ENCODE measurements at regions not wholly inside any gene's neighbourhood (a gene's known extent, or its start where the extent isn't known, plus 50 kb on each side); places are given as distances from the start of the nearest gene placed in this dataset.

- H3K9me3 ChIP-seq: no peaks in the 10 kb centered on the region
- in situ Hi-C loops (cut with MboI; ENCODE audit: low sequenced_read_pairs in 4 of 4) (no loop called here), intact Hi-C loops (cut with DNase I; ENCODE audit: low total_unique reads) (loop anchor here (5.0 to 10.0 kb wide), 2 partner anchors 174 to 531 kb away; partner anchors contain the start of gene NUS1)
- peaks cover 26 to 29% of the 10 kb centered on the region in 2 donors for H3K4me1 ChIP-seq
- H3K27ac ChIP-seq: peak overlapping the region in 2 of 4 donors; percentile 13 to 92
- no peaks in the 10 kb centered on the region for H3K27me3 ChIP-seq
- no peak overlapping the region for H3K4me3 ChIP-seq
- no peaks in the 10 kb centered on the region for H3K36me3 ChIP-seq
- no peak for ATAC-seq
- DNase-seq: no peak
- TF ChIP-seq, protein P1, sequence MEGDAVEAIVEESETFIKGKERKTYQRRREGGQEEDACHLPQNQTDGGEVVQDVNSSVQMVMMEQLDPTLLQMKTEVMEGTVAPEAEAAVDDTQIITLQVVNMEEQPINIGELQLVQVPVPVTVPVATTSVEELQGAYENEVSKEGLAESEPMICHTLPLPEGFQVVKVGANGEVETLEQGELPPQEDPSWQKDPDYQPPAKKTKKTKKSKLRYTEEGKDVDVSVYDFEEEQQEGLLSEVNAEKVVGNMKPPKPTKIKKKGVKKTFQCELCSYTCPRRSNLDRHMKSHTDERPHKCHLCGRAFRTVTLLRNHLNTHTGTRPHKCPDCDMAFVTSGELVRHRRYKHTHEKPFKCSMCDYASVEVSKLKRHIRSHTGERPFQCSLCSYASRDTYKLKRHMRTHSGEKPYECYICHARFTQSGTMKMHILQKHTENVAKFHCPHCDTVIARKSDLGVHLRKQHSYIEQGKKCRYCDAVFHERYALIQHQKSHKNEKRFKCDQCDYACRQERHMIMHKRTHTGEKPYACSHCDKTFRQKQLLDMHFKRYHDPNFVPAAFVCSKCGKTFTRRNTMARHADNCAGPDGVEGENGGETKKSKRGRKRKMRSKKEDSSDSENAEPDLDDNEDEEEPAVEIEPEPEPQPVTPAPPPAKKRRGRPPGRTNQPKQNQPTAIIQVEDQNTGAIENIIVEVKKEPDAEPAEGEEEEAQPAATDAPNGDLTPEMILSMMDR (IDR thresholded peaks at IDR 0.05 in 4 of 5, conservative IDR thresholded peaks at IDR 0.05 in 1 of 5): no peak
- TF ChIP-seq POLR2A (IDR thresholded peaks at IDR 0.05): no peak
These were observed 121.7 kb upstream of the VGLL2 start for GRCh38 chr6:117143647-117144046.

DNA sequence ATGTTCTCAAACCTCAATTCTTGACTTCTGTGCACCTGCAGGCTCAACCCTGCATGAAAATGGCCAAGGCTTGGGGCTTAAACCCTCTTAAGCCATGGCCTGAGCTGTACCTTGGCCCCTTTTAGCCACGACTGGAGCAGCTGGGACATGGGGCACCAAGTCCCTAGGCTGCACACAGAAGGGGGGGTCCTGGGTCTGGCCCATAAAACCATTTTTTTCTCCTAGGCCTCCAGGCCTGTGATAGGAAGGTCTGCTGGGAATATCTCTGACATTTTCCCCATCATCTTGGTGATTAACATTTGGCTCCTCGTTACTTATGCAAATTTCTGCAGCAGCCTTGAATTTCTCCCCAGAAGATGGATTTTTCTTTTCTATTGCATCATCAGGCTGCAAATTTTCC is 119.4 kb upstream of the VGLL2 start:
- intact Hi-C loops (cut with DNase I; ENCODE audit: low total_unique reads) (loop anchor here (10.0 kb wide), 1 partner anchor 529 kb away; the partner anchor contains the start of gene NUS1), in situ Hi-C loops (cut with MboI; ENCODE audit: low sequenced_read_pairs in 4 of 4) (no loop called here)
- TF ChIP-seq POLR2A (IDR thresholded peaks at IDR 0.05): no peak
- TF ChIP-seq, protein P1 (IDR thresholded peaks at IDR 0.05 in 4 of 5, conservative IDR thresholded peaks at IDR 0.05 in 1 of 5): no peak
- ATAC-seq (no peak), DNase-seq (no peak)
- no peak overlapping the region for H3K4me3 ChIP-seq
- H3K27me3 ChIP-seq: no peaks in the 10 kb centered on the region
- H3K9me3 ChIP-seq: no peaks in the 10 kb centered on the region
- H3K36me3 ChIP-seq: no peaks in the 10 kb centered on the region
- no peak overlapping the region for H3K27ac ChIP-seq
- peaks cover 14 to 16% of the 10 kb centered on the region in 2 donors for H3K4me1 ChIP-seq

- in situ Hi-C loops (cut with MboI; ENCODE audit: low sequenced_read_pairs in 4 of 4): no loop called here
- Histone ChIP-seq H3K9me3 (no peaks in the 10 kb centered on the region), H3K27ac (no peak overlapping the region), H3K4me1 (no peaks in the 10 kb centered on the region), H3K36me3 (no peaks in the 10 kb centered on the region), H3K4me3 (no peak overlapping the region), H3K27me3 (no peaks in the 10 kb centered on the region)
- ATAC-seq: no peak
- intact Hi-C loops (cut with DNase I; ENCODE audit: low total_unique reads): loop anchor here (10.0 kb wide), 1 partner anchor 525 kb away; the partner anchor contains the start of gene NUS1
- DNase-seq: no peak
- no peak for TF ChIP-seq POLR2A (IDR thresholded peaks at IDR 0.05)
- TF ChIP-seq, protein P1 (IDR thresholded peaks at IDR 0.05 in 4 of 5, conservative IDR thresholded peaks at IDR 0.05 in 1 of 5): no peak
These were observed 116.0 kb upstream of the VGLL2 start for GRCh38 chr6:117149324-117149723.

- no peak for DNase-seq
- no peak for TF ChIP-seq POLR2A (IDR thresholded peaks at IDR 0.05)
- TF ChIP-seq, protein P1 (IDR thresholded peaks at IDR 0.05 in 4 of 5, conservative IDR thresholded peaks at IDR 0.05 in 1 of 5): no peak
- H3K4me3 ChIP-seq: no peak overlapping the region
- intact Hi-C loops (cut with DNase I; ENCODE audit: low total_unique reads): no loop called here
- H3K27ac ChIP-seq: no peak overlapping the region
- no peaks in the 10 kb centered on the region for H3K36me3 ChIP-seq
- no peak for ATAC-seq
- peaks cover 14 to 18% of the 10 kb centered on the region in 2 donors for H3K4me1 ChIP-seq
- in situ Hi-C loops (cut with MboI; ENCODE audit: low sequenced_read_pairs in 4 of 4): no loop called here
- H3K9me3 ChIP-seq: no peaks in the 10 kb centered on the region
- H3K27me3 ChIP-seq: no peaks in the 10 kb centered on the region
These were observed 108.6 kb upstream of the VGLL2 start for GRCh38 chr6:117156741-117157140.

DNA sequence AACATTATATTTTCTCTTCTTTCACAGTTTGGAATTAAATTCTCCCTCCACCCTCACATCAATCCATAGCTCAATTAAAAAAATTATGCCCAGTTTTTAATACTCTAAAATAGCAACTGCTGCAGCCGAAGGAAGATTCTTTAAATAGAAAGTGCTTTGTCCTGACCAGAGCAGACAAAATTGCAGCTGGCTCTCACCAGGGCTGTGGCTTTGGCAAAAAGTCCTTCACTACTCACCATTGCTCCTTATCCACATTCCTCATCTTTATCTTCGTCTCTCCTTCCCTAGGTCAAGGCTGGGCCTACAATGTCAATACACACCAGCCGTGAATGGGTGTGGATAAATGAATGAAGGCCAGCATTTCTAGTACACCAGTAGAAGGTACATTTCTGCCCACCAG is 107.9 kb upstream of the VGLL2 start:
- no peaks in the 10 kb centered on the region for H3K9me3 ChIP-seq
- DNase-seq (no peak), ATAC-seq (peak in 1 of 2 donors; percentile 33)
- in situ Hi-C loops (cut with MboI; ENCODE audit: low sequenced_read_pairs in 4 of 4): no loop called here
- H3K27ac ChIP-seq: no peak overlapping the region
- H3K27me3 ChIP-seq: no peaks in the 10 kb centered on the region
- H3K4me3 ChIP-seq: no peak overlapping the region
- peaks cover 14 to 18% of the 10 kb centered on the region in 2 donors for H3K4me1 ChIP-seq
- no peaks in the 10 kb centered on the region for H3K36me3 ChIP-seq
- intact Hi-C loops (cut with DNase I; ENCODE audit: low total_unique reads): no loop called here
- TF ChIP-seq, protein P1 (IDR thresholded peaks at IDR 0.05 in 4 of 5, conservative IDR thresholded peaks at IDR 0.05 in 1 of 5): no peak
- no peak for TF ChIP-seq POLR2A (IDR thresholded peaks at IDR 0.05)

All from gastrocnemius medialis (tissue), 4 donors.